GM23338 (cell line): ENCODE measurements at regions not wholly inside any gene's neighbourhood (a gene's known extent, or its start where the extent isn't known, plus 50 kb on each side); places are given as distances from the start of the nearest gene placed in this dataset.

ENCODE experiments used
- CREB1 ChIP-seq: fragments of 250-450 bp; sonication (Bioruptor Pico); IDR thresholded peaks from 2 replicates; pipeline ENCODE4 v1.5.0; 2020; ENCODE audit warnings: low read depth, mild to moderate bottlenecking, moderate library complexity
- CTCF ChIP-seq, 2 experiments: fragments of 200-600 bp in 1 of 2; sonication (generic) in 1 of 2; conservative IDR thresholded peaks; 2 replicates each; pipeline versions ENCODE4 v1.5.1 to v1.6.1; 2016 to 2017; ENCODE audit warnings: antibody characterized with exemption in 2 of 2, low read depth in 2 of 2, mild to moderate bottlenecking in 2 of 2, moderate library complexity in 1 of 2
- ETS1 ChIP-seq: IDR thresholded peaks from 2 replicates; pipeline ENCODE4 v1.6.1; 2016; ENCODE audit warnings: antibody characterized with exemption
- EZH2 ChIP-seq: fragments of 200-600 bp; sonication (generic); IDR thresholded peaks from one replicate; pipeline ENCODE4 v1.8.0; 2017; ENCODE audit warnings: antibody characterized with exemption, mild to moderate bottlenecking, low read depth; ENCODE audit not compliant: unreplicated experiment
- EZH2phosphoT487 ChIP-seq: fragments of 200-600 bp; sonication (generic); IDR thresholded peaks from one replicate; pipeline ENCODE4 v1.8.1; 2018; ENCODE audit warnings: antibody characterized with exemption; ENCODE audit not compliant: unreplicated experiment
- JUNB ChIP-seq: IDR thresholded peaks from one replicate; pipeline ENCODE4 v1.6.1; 2016; ENCODE audit warnings: antibody characterized with exemption; ENCODE audit not compliant: unreplicated experiment
- NANOG ChIP-seq: IDR thresholded peaks from 2 replicates; pipeline ENCODE4 v1.6.1; 2016; ENCODE audit warnings: antibody characterized with exemption, borderline replicate concordance
- POLR2AphosphoS5 ChIP-seq: IDR thresholded peaks from 2 replicates; pipeline ENCODE4 v1.6.1; 2016; ENCODE audit warnings: antibody characterized with exemption, low read depth
- REST ChIP-seq: IDR thresholded peaks from one replicate; pipeline ENCODE4 v1.6.1; 2018; ENCODE audit warnings: antibody characterized with exemption; ENCODE audit not compliant: unreplicated experiment
- STAT1 ChIP-seq: IDR thresholded peaks from one replicate; pipeline ENCODE4 v1.6.1; 2016; ENCODE audit warnings: antibody characterized with exemption; ENCODE audit not compliant: unreplicated experiment
- ZNF114 ChIP-seq: fragments of 250-450 bp; sonication (Bioruptor Pico); IDR thresholded peaks from 2 replicates; pipeline ENCODE4 v1.5.0; 2020; ENCODE audit warnings: mild to moderate bottlenecking, moderate library complexity
- ZNF331 ChIP-seq: fragments of 250-450 bp; sonication (Bioruptor Pico); IDR thresholded peaks from 2 replicates; pipeline ENCODE4 v1.5.0; 2020; ENCODE audit warnings: low read depth, mild to moderate bottlenecking, moderate library complexity
- ZNF462 ChIP-seq: fragments of 250-450 bp; sonication (Bioruptor Pico); IDR thresholded peaks from 2 replicates; pipeline ENCODE4 v1.5.0; 2020; ENCODE audit warnings: mild to moderate bottlenecking, moderate library complexity

- TF ChIP-seq CTCF (conservative IDR thresholded peaks at IDR 0.05; ENCODE audit: low read depth in 2 of 2) (no peak), EZH2 (no peak), REST (no peak), EZH2phosphoT487 (no peak), POLR2AphosphoS5 (no peak), CREB1 (CRISPR knock-in tag) (no peak), JUNB (no peak), ETS1 (no peak), ZNF114 (CRISPR knock-in tag) (no peak), ZNF462 (CRISPR knock-in tag) (no peak), STAT1 (no peak), NANOG (no peak), ZNF331 (no peak)
These were observed 159.1 kb downstream of the SEC23IP start for GRCh38 chr10:120051671-120052070.
